Fibroblast of skin of left biceps (primary cell): ENCODE measurements at regions not wholly inside any gene's neighbourhood (a gene's known extent, or its start where the extent isn't known, plus 50 kb on each side); places are given as distances from the start of the nearest gene placed in this dataset.

Experiments
- DNase-seq, 2 experiments: peaks; one replicate each; pipeline ENCODE4 v3.0.0-alpha.2; 2013; ENCODE audit warnings: low read depth in 2 of 2

DNA sequence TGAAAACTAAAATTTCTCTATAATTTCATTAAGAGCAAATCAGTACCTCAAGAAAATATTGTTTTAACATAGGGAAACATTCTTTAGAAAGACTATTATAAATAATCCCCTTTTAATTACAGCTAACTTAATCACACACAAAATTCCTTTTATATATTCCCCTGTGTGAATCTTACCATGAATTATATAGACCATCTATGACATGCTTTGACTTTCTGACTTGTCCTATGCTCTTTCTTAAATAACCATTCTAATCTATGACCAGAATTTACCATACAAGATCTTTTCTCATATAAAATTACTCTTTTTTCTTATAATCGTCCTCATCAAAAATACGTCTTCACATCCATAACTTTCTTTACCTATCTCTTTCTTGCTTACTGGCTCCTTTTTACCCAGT, 824.2 kb upstream of the FAM98A start:
- no peak for DNase-seq

DNA sequence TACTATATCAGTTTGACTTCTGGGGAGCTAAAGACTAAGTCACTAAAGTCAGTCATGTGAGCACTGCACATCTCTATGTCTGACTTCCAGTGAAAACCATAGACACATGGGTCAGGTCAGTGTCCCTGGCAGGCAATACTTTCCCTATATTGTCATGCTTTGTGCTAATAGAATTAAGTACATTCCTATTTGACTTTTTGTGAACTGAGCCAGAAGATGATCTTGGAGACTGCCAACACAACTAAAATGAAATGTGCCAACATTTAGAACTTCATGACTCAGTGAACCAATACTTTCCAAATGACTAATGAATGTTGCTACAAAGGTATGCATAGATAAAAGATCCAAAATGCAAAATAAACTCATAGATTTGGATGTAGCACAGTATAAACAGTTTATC, 820.8 kb upstream of the FAM98A start:
- DNase-seq = no peak

DNA sequence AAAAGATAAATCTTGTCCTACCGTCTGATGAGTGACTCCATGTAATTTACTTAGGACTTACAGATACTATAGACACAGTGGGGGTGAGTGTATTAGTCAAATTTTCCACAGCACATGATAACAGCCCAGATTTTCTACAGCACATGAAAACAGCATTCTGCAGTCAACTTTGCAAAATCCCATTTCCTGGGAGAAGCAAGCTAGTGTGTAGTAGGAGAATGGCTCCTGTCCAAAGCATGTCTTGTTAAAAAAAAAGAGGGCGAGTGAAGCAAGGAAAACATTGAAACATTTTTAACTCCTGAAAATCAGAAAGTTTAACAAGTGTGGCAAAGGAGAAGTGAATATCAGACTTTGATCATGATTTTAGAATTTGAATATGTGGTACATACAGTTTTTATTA, 817.8 kb upstream of the FAM98A start:
- DNase-seq = no peak

DNA sequence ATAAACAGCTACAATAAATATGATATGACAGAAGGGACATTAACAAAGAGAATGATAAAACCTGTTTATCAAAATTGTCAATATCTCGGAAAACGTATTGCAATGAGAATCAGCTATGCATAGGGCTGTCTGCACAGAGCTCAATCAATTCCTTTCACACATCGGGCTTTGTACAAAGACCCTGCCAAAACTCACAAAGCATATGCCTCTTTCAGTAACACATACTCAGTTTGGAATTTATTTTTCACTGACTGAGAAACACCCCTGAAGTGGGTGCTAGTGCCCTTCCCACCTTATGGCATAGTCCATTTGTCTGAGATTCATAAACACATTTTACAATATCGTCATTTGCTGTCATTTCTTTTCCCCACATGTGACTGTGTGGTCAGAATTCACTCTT, 815.8 kb upstream of the FAM98A start:
- no peak for DNase-seq

DNA sequence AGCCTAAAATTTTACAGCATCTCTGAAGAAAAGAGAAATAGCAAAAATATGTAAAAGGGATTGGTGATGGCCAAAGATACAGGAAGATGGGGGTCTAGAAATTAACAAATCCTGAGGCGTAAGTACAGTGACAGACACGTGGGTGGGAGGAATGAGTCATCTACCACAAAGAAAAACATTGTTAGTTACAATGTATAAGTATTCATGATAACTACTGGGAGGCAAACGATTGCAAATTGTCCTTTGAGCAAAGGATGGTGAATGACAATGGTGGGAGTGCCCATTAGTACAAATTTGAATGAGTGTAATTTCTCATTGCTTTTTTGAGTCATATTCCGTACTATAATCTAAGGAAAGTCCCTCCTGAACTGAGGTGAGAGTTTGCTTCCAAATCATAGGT, 809.0 kb upstream of the FAM98A start:
- DNase-seq = no peak

DNA sequence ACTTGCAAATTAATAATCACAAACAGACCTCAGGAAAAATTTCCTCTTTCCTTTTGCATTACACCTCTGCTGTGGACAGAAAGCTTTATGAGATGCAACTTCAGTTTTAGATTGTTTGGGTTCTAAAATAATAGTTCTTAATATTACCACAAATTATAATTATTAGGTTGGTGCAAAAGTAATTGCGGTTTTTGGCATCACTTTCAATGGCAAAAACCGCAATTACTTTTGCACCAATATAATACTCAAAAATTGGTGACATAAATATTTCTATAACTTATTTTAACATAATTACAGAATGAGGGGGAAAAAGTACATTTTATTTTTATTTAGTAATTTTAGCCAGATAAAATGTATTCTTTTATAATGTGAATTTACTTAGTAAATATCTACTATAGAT, 804.4 kb upstream of the FAM98A start:
- no peak for DNase-seq

DNA sequence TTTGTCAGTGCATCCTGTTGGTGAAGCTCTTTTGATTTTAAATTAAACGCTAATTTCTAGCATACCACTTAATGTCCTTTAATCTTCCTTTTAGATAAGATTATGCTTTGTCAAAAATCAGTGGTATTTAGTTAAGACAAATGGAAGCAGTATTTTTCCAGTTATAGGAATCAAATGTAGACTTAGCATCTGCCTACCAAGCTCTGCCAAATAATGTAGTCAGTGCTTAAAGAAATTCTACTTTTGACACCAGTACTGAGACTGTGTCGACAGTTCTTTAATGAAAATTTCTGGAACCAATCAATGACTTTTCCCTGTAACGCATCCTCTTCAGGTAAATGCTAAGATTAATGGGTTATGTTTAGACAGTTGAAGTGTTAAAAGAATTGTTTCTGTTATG, 803.3 kb upstream of the FAM98A start:
- no peak for DNase-seq

DNA sequence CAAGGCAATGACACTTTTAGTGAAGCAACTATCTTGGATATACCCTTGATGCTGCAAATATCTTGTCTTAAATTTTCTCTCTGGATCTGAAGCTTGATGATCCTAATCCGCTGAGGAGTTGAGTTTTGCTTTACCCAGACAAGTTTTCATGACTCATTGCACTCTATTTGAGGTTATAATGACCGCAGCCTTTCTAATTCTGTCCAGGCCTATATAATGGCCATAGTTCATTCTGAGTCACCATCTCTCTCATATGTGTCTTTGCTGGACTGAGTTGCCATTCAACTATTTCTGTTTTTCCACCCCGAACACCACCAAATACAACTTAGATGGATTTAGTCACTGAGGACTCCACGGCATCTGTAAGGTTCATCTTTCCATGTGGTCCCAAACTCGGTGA, 802.1 kb upstream of the FAM98A start:
- no peak for DNase-seq

DNA sequence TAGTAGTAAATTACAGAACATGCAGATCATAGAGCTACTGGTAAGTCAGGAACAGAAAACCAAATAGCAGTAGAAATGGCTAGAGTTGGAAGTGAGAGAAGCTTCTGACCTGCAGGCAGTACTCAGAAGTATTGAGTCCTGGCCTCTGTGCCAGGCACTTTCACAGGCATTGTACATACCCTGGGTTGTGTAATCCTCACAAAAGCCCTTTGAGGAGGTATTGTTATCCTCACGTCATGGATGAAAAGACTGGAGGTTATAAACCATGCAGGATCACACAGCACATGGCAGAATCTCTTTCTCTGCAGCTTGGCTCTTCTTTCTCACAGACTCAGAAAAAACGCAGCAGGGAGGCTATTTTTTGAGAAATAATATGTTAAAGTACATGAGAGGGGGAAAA, 789.3 kb upstream of the FAM98A start:
- no peak for DNase-seq

DNA sequence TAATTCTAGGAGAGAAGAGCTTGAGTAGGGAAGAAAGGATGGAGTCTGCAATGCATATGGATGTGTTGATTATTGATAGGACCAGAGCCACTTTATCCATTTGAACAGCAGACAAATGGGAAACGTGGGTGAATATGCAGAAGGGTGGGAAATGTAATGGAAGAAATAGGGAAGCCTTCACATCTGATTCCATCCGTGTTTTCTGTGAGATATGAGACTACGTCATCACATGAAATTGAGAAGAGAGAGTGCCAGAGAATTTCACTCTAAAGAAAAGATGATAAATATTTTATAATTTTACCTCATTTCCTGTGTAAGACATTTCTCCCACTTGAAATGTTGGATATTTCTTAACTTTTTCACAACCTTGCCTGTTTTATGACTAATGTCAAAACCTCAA, 788.4 kb upstream of the FAM98A start:
- DNase-seq = no peak

DNA sequence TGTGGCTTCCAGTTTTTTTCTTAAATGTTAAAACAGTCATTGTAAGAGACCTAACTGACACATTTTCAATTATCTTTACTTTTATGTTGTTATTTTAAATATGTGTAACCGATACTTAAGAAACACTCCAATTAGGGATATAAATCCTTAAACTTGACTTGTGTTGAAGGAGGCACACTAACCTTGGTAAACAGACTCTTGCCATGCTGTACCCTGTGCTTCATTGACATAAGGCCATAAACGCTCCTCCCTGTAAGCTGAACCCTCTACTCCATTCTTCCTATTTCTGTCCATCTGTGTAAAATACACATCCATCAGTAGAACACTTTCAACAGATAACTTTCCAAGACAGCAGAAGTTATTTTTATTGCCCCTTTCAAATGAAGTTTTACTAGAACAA, 780.5 kb upstream of the FAM98A start:
- no peak for DNase-seq

DNA sequence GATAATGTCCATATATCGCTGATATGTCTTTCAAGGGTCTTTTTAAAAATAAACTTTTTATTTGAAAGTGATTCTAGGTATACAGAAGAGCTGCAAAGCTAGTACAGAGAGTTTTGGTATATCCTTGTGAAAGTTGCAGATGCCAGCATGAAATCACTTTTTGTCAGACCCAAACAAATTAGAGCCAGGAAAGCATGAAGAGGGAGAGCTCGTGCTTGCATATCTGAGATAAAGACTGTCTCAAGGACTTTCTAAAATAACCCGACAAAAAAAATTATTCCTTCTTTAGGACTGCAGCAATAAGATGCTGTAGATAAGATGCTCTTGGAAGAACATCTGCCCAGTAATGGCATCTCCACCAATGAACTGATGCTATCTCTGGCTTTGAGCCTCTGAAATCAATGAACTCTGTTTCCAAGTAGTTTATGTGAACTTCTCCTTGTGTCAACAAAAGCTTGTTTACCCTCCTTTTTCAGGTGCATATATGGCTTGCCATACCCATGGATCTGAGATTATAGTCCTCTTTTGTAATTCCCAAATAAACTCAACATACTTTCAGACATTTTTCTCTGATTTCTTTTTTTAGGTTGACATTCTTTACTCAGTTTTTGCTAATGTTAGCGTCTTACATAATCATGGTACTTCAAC, 774.6 kb upstream of the FAM98A start:
- DNase-seq = no peak

DNA sequence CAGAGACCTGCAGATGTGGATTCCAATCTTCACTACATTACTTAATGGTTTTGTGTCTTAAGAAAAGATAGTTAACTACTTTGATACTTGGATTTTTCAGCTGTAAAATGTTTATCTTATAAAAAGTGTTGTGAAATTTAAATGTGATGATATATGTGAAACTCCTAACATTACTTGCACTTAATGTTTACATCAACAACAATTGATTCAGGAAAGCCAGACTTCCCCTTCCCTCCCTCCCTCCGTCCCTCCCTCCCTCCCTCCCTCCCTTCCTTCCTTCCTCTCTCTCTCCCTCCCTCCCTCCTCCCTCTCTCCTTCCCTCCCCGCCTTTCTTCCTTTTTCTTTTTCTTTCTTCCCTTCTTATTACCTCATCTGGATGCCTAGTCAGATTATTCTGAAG, 773.9 kb upstream of the FAM98A start:
- no peak for DNase-seq

DNA sequence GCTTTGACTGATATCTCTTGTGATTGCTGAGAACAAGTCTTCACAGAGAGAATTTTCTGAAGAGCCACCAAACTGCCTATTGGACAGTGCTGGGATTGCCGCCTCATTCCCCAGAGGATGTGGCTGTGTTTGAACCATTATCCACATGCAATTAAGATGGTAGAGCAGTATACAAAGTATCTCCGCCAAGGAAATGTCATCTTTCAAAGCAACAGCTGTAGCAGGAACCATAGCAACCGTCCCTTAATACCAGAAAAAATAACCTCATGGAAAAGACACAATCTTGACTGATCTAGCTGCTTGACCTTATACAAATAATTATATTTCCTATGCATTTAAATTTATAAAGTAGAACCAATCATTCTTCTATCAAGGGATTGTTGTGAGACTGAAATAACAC, 772.6 kb upstream of the FAM98A start:
- DNase-seq = no peak

DNA sequence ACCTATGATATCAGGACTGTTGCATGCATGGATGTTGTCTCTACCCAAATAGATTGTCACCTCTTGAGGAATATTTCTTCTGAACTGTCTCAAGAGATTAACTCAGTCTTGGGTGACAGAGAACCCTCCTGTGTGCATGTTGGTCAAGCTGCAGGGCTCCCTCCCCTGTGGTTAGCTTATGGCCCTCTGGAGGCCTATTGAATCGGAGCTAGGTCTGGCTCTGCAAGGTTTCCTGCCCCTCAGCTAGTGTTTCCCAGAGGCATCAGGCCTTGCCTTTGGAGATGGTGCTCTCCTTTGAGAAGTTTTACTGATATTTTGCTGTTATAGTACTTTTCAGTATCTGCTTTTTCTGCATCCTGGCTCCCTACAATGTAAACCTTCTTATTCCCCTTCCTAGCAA, 769.2 kb upstream of the FAM98A start:
- DNase-seq = no peak

DNA sequence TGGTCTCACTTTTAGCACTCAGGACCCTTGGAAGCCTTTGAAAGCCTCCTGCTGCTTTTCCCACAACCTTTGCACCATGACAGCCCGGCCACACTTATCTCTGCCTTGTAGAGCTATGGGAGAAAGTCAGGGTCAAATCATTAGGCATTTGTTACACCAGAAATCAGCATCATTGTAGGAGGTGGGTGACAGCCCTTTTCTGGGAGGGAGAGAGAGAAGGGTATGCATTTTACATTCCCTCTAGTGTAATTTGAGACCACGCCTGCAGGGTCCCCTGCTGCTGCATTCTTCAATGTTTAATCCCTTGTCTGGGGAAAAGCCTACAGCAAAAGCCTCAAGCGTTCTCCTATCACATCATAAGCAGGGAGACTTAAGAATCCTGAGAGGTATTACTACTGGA, 766.8 kb upstream of the FAM98A start:
- no peak for DNase-seq

DNA sequence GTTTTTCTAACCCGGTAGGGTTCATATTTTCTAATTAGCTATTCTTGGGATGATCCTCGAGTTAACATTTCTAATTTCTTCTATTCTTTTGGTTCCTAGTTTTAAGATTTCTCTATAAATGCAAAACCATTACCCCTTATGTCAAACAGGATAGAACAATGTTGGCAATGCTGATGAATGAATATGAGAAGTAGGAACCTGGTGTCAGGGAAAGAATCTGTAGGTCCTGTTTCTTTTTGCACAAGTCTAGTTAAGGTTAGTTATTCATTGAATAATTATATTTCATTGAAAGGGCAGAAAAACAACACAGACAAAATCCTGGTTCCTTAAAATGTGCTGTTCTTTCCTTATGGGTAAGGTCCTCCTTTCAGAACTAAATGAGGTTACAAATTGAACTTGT, 766.4 kb upstream of the FAM98A start:
- DNase-seq = no peak

DNA sequence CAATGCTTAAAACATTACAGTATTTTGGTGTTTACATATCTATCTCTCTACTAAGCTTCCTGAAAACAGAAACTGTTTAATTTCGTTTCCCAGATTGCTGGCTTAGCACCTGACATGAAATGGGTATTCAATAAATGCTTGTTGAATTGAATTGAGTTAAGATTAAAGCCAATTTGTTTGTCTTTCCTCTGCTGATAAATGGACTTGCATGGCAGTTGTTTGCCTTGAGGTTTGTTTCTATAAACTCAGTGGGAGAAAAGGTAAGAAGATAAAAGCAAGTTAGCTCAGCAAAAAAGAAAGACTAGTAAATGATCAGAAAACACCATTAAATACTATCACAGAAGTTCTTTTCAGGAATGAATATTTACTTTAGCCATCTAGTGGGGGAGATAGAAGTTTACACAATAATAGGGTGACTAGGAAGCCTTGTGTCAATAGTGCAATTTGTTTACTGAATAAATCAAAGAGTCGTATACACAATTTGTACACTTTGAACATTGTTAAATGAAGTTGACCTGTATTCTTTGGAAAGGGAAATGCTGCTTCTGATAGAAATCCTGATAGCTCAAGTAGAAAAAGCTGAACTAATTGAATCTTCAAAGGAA, 754.5 kb upstream of the FAM98A start:
- no peak for DNase-seq

DNA sequence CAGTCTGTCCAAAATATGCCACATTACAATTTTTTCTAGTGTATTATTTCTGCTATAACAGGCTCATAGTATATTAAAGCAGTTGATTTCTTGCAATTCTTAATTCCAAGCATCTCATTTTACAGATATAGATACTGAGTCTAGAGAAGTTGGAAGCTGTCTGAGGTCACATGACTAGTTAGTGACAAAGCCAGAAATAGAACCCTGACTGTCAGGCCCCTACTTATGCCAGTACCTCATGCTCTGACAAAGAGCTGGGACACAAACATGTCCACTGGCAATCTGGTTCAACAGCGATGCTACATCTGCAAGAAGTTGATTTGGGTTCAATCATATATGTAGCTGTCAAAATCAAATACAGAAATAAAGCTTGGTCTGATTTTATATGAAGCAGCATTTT, 750.4 kb upstream of the FAM98A start:
- no peak for DNase-seq

DNA sequence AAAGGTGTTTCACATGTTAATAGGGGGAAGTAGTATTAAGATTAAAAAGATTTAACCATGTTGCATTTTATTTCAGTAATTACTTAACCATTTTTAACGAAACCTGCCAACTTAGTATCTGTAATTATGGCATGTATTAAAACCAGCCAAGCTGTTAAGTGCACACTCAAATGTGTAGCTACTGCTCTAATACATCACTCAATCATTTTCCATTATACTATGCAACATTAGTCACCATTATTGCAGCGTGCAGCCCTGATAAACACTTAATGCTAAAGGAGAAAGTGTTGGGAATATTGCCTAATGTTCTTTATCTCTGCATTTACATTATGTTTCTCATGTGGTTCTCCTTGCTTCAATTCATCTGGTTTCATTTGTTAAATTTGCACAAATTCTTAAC, 745.9 kb upstream of the FAM98A start:
- DNase-seq = no peak

DNA sequence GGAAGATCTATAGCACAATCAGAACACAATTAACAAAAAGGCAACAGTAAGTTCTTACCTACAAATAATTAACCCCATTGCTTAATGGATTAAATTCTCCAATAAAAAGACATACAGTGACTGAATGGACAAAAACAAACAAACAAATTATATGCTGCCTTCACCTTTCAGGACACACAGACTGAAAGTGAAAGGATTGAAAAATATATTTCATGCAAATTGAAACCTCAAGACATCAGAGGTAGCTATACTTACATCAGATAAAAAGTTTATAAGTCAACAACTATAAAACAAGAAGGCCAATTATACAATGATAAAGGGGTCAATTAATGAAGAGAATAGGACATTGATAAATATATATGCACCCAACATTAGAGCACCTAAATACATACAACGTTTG, 741.2 kb upstream of the FAM98A start:
- no peak for DNase-seq

DNA sequence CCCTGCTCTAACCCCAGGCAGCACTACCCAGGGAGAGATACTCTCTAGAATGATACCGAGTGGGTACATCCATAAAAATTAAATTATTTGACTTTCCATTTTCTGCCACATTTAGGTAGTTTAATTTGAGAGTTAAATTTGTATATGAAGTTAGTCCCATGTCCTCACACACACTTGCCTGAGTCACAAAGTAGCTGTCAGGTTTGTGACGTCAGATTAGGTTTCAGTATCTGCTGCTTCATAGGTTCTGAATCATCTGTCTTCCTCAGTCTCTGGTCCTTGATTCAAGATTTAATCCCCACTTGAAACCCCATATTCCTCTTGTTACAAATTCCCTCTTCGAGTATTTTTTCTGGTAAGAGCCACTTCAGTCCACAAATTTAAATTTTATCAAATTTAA, 738.6 kb upstream of the FAM98A start:
- DNase-seq = no peak

DNA sequence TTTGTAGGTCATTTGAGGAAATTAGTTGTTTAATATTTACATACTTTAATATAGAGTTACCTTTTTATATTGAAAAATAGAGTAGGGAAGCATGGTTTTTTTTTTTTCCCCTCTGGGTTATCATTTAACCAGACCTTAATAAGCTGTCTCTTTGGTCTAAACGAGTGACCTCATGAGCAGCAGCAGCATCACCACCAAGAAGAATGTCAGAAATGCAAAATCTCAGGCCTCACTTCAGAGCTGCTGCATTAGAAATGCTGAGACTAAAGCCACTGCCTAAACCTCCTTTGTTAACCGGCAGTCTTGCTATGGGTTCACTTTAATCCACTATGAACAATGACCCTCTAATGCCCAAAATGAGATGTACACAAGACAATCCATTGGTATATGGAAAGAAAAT, 733.7 kb upstream of the FAM98A start:
- no peak for DNase-seq

DNA sequence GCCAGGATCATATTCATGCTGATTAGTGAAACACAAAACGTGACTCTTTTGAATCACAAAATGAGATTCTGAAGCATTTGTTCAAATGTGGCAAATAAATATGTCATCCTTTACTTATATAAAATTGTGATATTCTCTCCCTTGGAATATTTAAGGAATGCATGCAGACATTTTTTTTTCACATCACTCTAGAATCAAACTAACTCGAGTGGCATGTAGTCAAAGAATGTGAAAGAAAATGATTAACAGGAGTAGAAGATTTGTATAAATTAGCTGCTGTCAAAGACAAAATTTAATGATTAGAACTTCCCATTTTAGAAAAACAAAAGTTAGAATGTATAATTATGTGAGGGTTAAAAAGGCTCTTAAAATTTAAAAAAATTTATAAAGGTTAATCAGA, 721.0 kb upstream of the FAM98A start:
- DNase-seq = no peak
